HL-60 (cell line): ENCODE measurements at regions not wholly inside any gene's neighbourhood (a gene's known extent, or its start where the extent isn't known, plus 50 kb on each side); places are given as distances from the start of the nearest gene placed in this dataset.

Experiments used
- DNase-seq, 2 experiments: peaks; one replicate each; pipeline ENCODE4 v3.0.0-alpha.2; 2010 to 2020; ENCODE audit warnings: low read depth in 1 of 2, low spot score in 1 of 2
- H3K27ac ChIP-seq: fragments of 250-450 bp; sonication (Bioruptor Pico); replicated peaks from 2 replicates; pipeline ENCODE4 v1.5.1; 2020; ENCODE audit warnings: mild to moderate bottlenecking, moderate library complexity
- H3K27me3 ChIP-seq: fragments of 250-450 bp; sonication (Bioruptor Pico); 2 replicates; pipeline ENCODE4 v1.5.1; 2021; ENCODE audit warnings: mild to moderate bottlenecking, moderate library complexity; ENCODE audit not compliant: insufficient read depth, poor library complexity, severe bottlenecking
- H3K4me3 ChIP-seq: replicated peaks from 2 replicates; pipeline ENCODE4 v1.5.1; 2011; ENCODE audit warnings: mild to moderate bottlenecking, control low read depth, low read length; ENCODE audit not compliant: insufficient read depth
- CTCF ChIP-seq: IDR thresholded peaks from one replicate; pipeline ENCODE4 v1.5.1; 2011; ENCODE audit warnings: low read length, control low read depth, inconsistent platforms; ENCODE audit not compliant: insufficient read depth
- GABPA ChIP-seq: IDR thresholded peaks from 2 replicates; pipeline ENCODE4 v1.6.1; 2012; ENCODE audit warnings: low read depth
- POLR2AphosphoS5 ChIP-seq: IDR thresholded peaks from 2 replicates; pipeline ENCODE4 v1.6.1; 2012; ENCODE audit warnings: low read depth
- REST ChIP-seq: IDR thresholded peaks from 2 replicates; pipeline ENCODE4 v1.6.1; 2012; ENCODE audit warnings: low read depth; ENCODE audit not compliant: insufficient replicate concordance
- SPI1 ChIP-seq: IDR thresholded peaks from 2 replicates; pipeline ENCODE4 v1.6.1; 2012; ENCODE audit warnings: low read depth, mild to moderate bottlenecking, borderline replicate concordance

DNA sequence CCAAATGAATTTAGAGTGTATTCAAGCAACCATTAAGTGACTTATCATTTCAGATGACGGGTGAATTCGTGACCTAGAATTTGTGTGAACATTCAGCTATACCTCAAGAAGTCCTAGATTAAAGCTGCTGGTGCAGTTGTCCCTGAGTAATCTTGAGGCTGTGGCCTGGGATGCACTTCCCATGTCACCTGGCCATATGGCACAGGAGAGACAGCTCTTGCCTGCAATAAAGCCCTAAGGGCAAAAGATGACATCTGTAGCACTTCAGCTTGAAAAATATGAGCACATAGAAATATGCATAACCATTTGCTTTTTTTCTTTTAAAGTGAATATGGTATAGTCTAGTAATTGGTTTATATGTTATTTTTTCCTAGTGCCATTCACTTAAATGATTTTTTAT, 125.8 kb downstream of the FHDC1 start:
- H3K27ac ChIP-seq: no peak overlapping the region
- H3K27me3 ChIP-seq: no peaks in the 10 kb centered on the region
- DNase-seq: no peak
- no peak overlapping the region for H3K4me3 ChIP-seq
- TF ChIP-seq CTCF (no peak), SPI1 (no peak), GABPA (no peak), POLR2AphosphoS5 (no peak), REST (no peak)

- no peak overlapping the region for H3K4me3 ChIP-seq
- no peak for DNase-seq
- no peaks in the 10 kb centered on the region for H3K27me3 ChIP-seq
- TF ChIP-seq SPI1: no peak
- TF ChIP-seq GABPA: no peak
- no peak for TF ChIP-seq REST
- no peak for TF ChIP-seq POLR2AphosphoS5
- TF ChIP-seq CTCF: no peak
- no peak overlapping the region for H3K27ac ChIP-seq
These were observed 126.6 kb downstream of the FHDC1 start for GRCh38 chr4:153062652-153063168.

GRCh38 chr4:153063490-153063889, 127.4 kb downstream of the FHDC1 start:
- no peak for DNase-seq
- H3K27ac ChIP-seq: no peak overlapping the region
- TF ChIP-seq SPI1: no peak
- TF ChIP-seq REST: no peak
- no peak for TF ChIP-seq POLR2AphosphoS5
- no peak overlapping the region for H3K4me3 ChIP-seq
- no peaks in the 10 kb centered on the region for H3K27me3 ChIP-seq

DNA sequence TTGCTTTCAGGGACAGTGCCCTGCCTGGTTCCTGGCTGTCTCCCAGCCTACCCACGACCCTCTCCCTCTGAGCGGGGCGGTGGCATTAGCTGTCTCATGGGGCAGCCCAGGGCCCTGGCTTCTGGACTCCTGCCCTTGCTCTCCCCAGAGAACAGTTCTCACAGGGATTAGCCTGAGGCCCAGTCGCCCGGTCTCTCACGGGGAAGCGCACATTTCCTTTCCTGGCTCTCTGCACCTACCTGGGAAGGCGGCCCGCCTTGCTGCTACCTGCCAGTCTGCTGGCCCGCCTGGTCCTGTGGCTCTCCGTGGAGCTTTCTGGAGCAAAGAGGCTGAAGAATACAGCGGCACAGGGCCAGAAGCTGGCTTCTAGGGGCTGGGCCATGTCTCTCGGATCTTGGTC, 128.4 kb downstream of the FHDC1 start:
- Histone ChIP-seq H3K27me3 (no peaks in the 10 kb centered on the region), H3K4me3 (no peak overlapping the region), H3K27ac (no peak overlapping the region)
- DNase-seq: no peak
- no peak for TF ChIP-seq CTCF
- no peak for TF ChIP-seq REST
- TF ChIP-seq GABPA: no peak
- TF ChIP-seq POLR2AphosphoS5: no peak
- no peak for TF ChIP-seq SPI1
